Smooth muscle cell (in vitro differentiated cells): ENCODE measurements at regions not wholly inside any gene's neighbourhood (a gene's known extent, or its start where the extent isn't known, plus 50 kb on each side); places are given as distances from the start of the nearest gene placed in this dataset.
A peak's percentile ranks its signal among the peaks of the same experiment; 100 is the strongest.

Experiments used
- DNase-seq: peaks from one replicate; lab custom pipeline; 2025; ENCODE audit not compliant: unreplicated experiment; lab: John Stamatoyannopoulos, UW
- H2AFZ ChIP-seq: fragments of 200-600 bp; sonication (generic); 2 replicates; pipeline ENCODE4 v1.6.0; 2016; ENCODE audit warnings: antibody characterized with exemption, low read depth, mild to moderate bottlenecking
- H3F3A ChIP-seq: fragments of 200-600 bp; sonication (generic); 2 replicates; pipeline ENCODE4 v1.6.0; 2017; ENCODE audit warnings: antibody characterized with exemption, low read depth
- H3K27ac ChIP-seq: fragments of 200-600 bp; sonication (generic); 2 replicates; pipeline ENCODE4 v1.5.1; 2016; ENCODE audit warnings: low read depth, mild to moderate bottlenecking
- H3K27me3 ChIP-seq: fragments of 200-600 bp; sonication (generic); 2 replicates; pipeline ENCODE4 v1.6.1; 2016; ENCODE audit warnings: low read depth, mild to moderate bottlenecking
- H3K36me3 ChIP-seq: fragments of 200-600 bp; sonication (generic); 2 replicates; pipeline ENCODE4 v1.5.1; 2016; ENCODE audit warnings: low read depth
- H3K4me1 ChIP-seq: fragments of 200-600 bp; sonication (generic); 2 replicates; pipeline ENCODE4 v1.5.1; 2016; ENCODE audit warnings: low read depth
- H3K4me2 ChIP-seq: fragments of 200-600 bp; sonication (generic); 2 replicates; pipeline ENCODE4 v1.6.0; 2016; ENCODE audit warnings: mild to moderate bottlenecking
- H3K4me3 ChIP-seq: fragments of 200-600 bp; sonication (generic); 2 replicates; pipeline ENCODE4 v1.5.1; 2016; ENCODE audit warnings: mild to moderate bottlenecking
- H3K79me2 ChIP-seq: fragments of 200-600 bp; sonication (generic); 2 replicates; pipeline ENCODE4 v1.6.0; 2016; ENCODE audit warnings: low read depth, mild to moderate bottlenecking
- H3K9ac ChIP-seq: fragments of 200-600 bp; sonication (generic); 2 replicates; pipeline ENCODE4 v1.6.0; 2016; ENCODE audit warnings: low read depth
- H3K9me3 ChIP-seq: fragments of 200-600 bp; sonication (generic); replicated peaks from 2 replicates; pipeline ENCODE4 v1.5.1; 2016; ENCODE audit warnings: low read depth
- H4K20me1 ChIP-seq: fragments of 200-600 bp; sonication (generic); 2 replicates; pipeline ENCODE4 v1.6.0; 2016; ENCODE audit warnings: low read depth
- CTCF ChIP-seq: fragments of 200-600 bp; sonication (generic); IDR thresholded peaks from 2 replicates; pipeline ENCODE4 v1.5.1; 2017; ENCODE audit warnings: borderline replicate concordance, mild to moderate bottlenecking, antibody characterized with exemption; ENCODE audit not compliant: insufficient read depth, poor library complexity, severe bottlenecking
- WGBS: methylation state at CpG from one replicate; pipeline ENCODE4 v1.1.7; 2016; ENCODE audit warnings: low lambda C conversion rate; 5-methylcytosine and 5-hydroxymethylcytosine counted together

DNA sequence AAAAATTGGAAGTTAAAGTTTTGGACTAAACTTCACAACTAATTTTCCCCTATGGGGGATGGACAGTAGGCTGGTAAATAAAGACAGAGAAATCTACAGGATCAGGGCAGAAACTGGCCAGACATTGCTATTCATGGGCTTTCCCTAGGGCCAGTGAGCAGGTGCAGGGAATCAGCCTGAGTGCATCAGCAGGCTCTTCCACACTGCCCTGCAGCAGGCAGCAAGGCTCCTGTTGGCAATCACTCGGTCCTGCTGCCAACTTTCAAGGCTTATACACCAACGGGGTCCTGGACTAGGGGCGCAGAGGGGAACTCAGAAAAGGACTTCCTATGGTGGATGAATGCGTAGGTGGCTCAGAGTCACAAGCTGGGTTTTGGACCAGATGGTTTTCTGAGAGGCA, 59.8 kb upstream of the NHSL1 start:
- H3K27me3 ChIP-seq = no peaks in the 10 kb centered on the region
- no peaks in the 10 kb centered on the region for H3K36me3 ChIP-seq
- peaks cover 26% of the 10 kb centered on the region for H3K4me1 ChIP-seq
- H3K9ac ChIP-seq = no peak overlapping the region
- DNase-seq = no peak
- H2AFZ ChIP-seq = no peak overlapping the region
- peaks cover 56% of the 10 kb centered on the region for H3K79me2 ChIP-seq
- H3K4me2 ChIP-seq = no peak overlapping the region
- H3K9me3 ChIP-seq = no peaks in the 10 kb centered on the region
- 93% methylated on average over 4 of the region's 4 CpGs for WGBS
- no peak overlapping the region for H3K4me3 ChIP-seq
- H4K20me1 ChIP-seq = peaks cover 42% of the 10 kb centered on the region
- peaks cover 7% of the 10 kb centered on the region for H3F3A ChIP-seq
- H3K27ac ChIP-seq = no peak overlapping the region
- TF ChIP-seq CTCF = no peak

GRCh38 chr6:138560130-138560860, 61.0 kb upstream of the NHSL1 start:
- Histone ChIP-seq H3K36me3 (no peaks in the 10 kb centered on the region), H3K9ac (no peak overlapping the region), H3K27ac (peak overlapping the region; percentile 77), H3K9me3 (no peaks in the 10 kb centered on the region), H2AFZ (peak overlapping the region; percentile 38), H3K4me1 (peaks cover 22% of the 10 kb centered on the region), H3K4me2 (peak overlapping the region; percentile 65), H3F3A (peaks cover 7% of the 10 kb centered on the region), H3K27me3 (no peaks in the 10 kb centered on the region), H3K79me2 (peaks cover 53% of the 10 kb centered on the region), H4K20me1 (peaks cover 46% of the 10 kb centered on the region), H3K4me3 (peak overlapping the region; percentile 24)
- DNase-seq = no peak
- TF ChIP-seq CTCF = no peak
- 37% methylated on average over 10 of the region's 10 CpGs for WGBS

- H3K27ac ChIP-seq = no peak overlapping the region
- peaks cover 14% of the 10 kb centered on the region for H3K4me1 ChIP-seq
- H3K79me2 ChIP-seq = peaks cover 67% of the 10 kb centered on the region
- H3K27me3 ChIP-seq = no peaks in the 10 kb centered on the region
- H3K9ac ChIP-seq = no peak overlapping the region
- peaks cover 7% of the 10 kb centered on the region for H3F3A ChIP-seq
- no peak for DNase-seq
- peaks cover 52% of the 10 kb centered on the region for H4K20me1 ChIP-seq
- H3K4me2 ChIP-seq = no peak overlapping the region
- no peaks in the 10 kb centered on the region for H3K9me3 ChIP-seq
- no peak for TF ChIP-seq CTCF
- no peak overlapping the region for H2AFZ ChIP-seq
- no peaks in the 10 kb centered on the region for H3K36me3 ChIP-seq
- no peak overlapping the region for H3K4me3 ChIP-seq
- 93% methylated on average over 8 of the region's 8 CpGs for WGBS
Measured at GRCh38 chr6:138562691-138563090, 63.4 kb upstream of the NHSL1 start.

DNA sequence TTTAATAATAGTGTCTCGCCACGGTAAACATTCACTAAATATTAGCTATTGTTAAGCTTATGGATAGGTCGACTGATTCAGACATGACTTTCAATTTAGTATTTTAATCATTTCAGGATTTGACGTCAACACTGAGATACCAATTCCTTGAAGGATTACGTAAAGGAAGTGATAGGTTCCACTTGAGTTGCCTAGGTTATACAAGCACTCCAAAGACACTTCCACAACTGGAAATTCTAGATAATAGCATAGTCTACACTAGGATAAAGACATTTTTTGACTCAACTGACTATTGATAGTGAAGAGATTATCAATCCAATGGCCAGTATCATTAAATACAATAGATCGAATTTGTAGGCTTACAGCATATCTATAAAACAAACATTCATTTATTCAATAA, 63.9 kb upstream of the NHSL1 start:
- Histone ChIP-seq H3K27ac (no peak overlapping the region), H3K4me1 (peaks cover 14% of the 10 kb centered on the region), H3K9ac (no peak overlapping the region), H3F3A (peaks cover 7% of the 10 kb centered on the region), H3K27me3 (no peaks in the 10 kb centered on the region), H3K79me2 (peaks cover 69% of the 10 kb centered on the region), H3K4me2 (no peak overlapping the region), H2AFZ (no peak overlapping the region), H3K4me3 (no peak overlapping the region), H3K9me3 (no peaks in the 10 kb centered on the region), H4K20me1 (peaks cover 56% of the 10 kb centered on the region), H3K36me3 (no peaks in the 10 kb centered on the region)
- WGBS = 96% methylated on average over 6 of the region's 6 CpGs
- no peak for DNase-seq
- TF ChIP-seq CTCF = no peak
